ENCODE measurements at regions not wholly inside any gene's neighbourhood (a gene's known extent, or its start where the extent isn't known, plus 50 kb on each side); places are given as distances from the start of the nearest gene placed in this dataset.
"Not testable (repeated sequence)": the region's sequence is repeated elsewhere in the genome, so short reads cannot be mapped to it uniquely, and the experiment has no call there.

- no peak for DNase-seq (ENCODE audit: low read depth)
- no peak for TF ChIP-seq CTCF (IDR thresholded peaks at IDR 0.05; ENCODE audit: low read length, missing control alignments)
- no peak overlapping the region for H3K4me3 ChIP-seq (replicated peaks; ENCODE audit: low read depth, low read length)
These were observed 836.1 kb upstream of the CDH6 start for GRCh38 chr5:30357371-30357770.

GRCh38 chr5:30355675-30356074 lies 837.8 kb upstream of the CDH6 start:
- no peak for TF ChIP-seq CTCF (IDR thresholded peaks at IDR 0.05; ENCODE audit: low read length, missing control alignments)
- H3K4me3 ChIP-seq (replicated peaks; ENCODE audit: low read depth, low read length) = no peak overlapping the region
- DNase-seq (ENCODE audit: low read depth) = no peak

- no peak for DNase-seq (ENCODE audit: low read depth)
- TF ChIP-seq CTCF (IDR thresholded peaks at IDR 0.05; ENCODE audit: low read length, missing control alignments) = no peak
- no peak overlapping the region for H3K4me3 ChIP-seq (replicated peaks; ENCODE audit: low read depth, low read length)
These were observed 845.6 kb upstream of the CDH6 start for GRCh38 chr5:30347858-30348257.

- H3K4me3 ChIP-seq (replicated peaks; ENCODE audit: low read depth, low read length); DNase-seq (ENCODE audit: low read depth): not testable (repeated sequence)
These were observed 847.7 kb upstream of the CDH6 start for GRCh38 chr5:30345539-30346345.

- no peak overlapping the region for H3K4me3 ChIP-seq (replicated peaks; ENCODE audit: low read depth, low read length)
- no peak for TF ChIP-seq CTCF (IDR thresholded peaks at IDR 0.05; ENCODE audit: low read length, missing control alignments)
- DNase-seq (ENCODE audit: low read depth) = no peak
These were observed 849.8 kb upstream of the CDH6 start for GRCh38 chr5:30343707-30344106.

- no peak overlapping the region for H3K4me3 ChIP-seq (replicated peaks; ENCODE audit: low read depth, low read length)
- no peak for TF ChIP-seq CTCF (IDR thresholded peaks at IDR 0.05; ENCODE audit: low read length, missing control alignments)
- DNase-seq (ENCODE audit: low read depth) = no peak
These were observed 852.0 kb upstream of the CDH6 start for GRCh38 chr5:30341466-30341865.

- no peak overlapping the region for H3K4me3 ChIP-seq (replicated peaks; ENCODE audit: low read depth, low read length)
- DNase-seq (ENCODE audit: low read depth) = no peak
- TF ChIP-seq CTCF (IDR thresholded peaks at IDR 0.05; ENCODE audit: low read length, missing control alignments) = no peak
These were observed 856.4 kb upstream of the CDH6 start for GRCh38 chr5:30337084-30337573.

Measured in fibroblast of pulmonary artery (primary cell).